ENCODE measurements at regions not wholly inside any gene's neighbourhood (a gene's known extent, or its start where the extent isn't known, plus 50 kb on each side); places are given as distances from the start of the nearest gene placed in this dataset.

DNA sequence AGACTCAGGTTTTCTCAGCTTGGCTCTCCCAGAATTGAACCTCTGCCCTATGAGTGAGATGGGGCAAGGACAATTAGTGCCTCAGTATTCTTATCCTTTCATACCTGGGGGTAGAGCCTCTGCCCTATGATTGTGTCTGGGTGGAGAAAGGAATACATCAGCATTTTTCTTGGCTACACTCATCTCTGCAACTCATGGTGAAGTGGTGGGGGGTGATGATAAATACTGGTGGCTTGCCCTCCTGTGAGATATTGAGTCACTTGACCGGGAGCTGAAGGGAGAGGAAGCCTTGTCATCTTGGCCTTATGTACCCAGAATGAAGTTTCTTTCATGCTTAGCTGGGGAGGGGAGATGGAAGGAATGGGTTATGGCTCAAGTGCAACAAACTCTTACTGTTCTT is 71.3 kb upstream of the ENOX2 start:
- peak; percentile 34 for DNase-seq (ENCODE audit: low spot score)

DNA sequence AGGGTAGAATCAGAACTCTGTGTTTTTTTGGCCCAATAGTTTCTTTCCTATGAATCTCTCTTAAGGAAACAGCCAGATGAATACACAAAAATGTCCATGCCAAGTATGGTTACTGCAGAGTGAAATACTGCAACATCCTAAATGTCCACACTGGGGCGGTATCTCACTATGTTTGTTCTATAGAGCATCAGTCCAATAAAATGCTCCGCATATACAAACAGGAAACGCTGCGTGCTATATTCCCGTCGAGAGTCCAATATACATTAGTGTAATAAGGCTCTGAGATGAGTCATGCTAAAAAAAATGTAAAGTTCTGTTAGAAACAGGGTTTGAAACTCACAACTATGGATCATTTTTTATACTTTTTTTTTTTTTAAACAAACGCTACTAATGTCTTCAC is 72.9 kb upstream of the ENOX2 start:
- DNase-seq (ENCODE audit: low spot score) = peak; percentile 81

DNA sequence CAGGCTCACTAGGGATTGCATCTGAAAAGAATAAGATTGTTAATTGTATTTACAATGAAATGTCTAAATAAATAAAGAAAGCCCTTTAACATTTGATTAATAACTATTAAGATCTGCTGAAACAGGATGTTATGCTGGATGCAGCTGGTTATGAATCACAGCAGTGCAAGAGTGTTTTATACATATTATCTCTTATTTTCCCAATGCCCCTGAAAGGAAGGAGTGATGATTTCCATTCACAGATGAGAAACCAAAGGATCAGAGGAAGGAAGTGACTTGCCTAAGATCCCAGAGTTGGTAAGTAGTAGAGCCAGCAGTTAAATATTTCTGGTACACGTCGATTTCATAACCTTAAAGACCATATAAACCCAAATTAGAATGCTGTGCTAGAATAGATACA is 76.3 kb upstream of the ARHGAP36 start:
- no peak for DNase-seq (ENCODE audit: low spot score)

DNA sequence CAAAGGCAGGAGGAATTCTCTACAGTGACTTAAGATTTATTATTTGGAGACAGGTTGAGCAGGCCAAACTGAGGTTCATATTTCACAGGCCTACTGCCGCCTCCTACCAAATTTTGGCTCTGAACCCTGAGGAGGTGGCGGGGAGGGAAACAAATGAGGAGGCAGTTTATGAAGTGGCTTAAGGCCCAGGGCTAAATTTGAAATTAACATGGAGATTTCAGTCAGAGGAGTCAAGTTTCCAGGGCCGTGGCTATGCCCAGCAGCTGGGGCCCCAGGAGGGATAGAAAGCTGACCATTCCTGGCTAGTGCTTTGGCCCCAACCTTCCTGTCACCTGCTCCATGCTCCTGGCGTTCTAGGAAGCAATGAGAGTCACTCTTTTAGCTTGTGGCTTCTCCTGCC is 73.4 kb upstream of the ARHGAP36 start:
- no peak for DNase-seq (ENCODE audit: low spot score)

DNA sequence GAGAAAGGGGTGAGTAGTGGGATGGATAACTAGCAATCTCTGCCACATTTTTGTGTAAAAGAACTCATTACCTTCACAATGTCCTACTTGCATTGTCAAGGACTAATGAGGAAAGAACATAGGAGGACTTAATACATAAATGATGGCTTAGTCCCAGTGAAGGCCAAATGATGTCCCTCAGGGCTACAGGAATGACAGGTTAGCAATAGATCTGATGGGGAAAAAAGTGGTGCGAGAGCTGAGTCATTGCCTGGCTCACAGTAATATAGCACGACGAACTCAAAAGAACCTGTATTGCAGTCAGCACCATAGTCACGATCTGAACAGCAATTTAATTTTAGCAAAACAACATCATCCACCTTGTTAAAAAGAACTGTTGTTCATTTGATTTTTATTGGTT is 70.9 kb upstream of the ARHGAP36 start:
- no peak for DNase-seq (ENCODE audit: low spot score)

DNA sequence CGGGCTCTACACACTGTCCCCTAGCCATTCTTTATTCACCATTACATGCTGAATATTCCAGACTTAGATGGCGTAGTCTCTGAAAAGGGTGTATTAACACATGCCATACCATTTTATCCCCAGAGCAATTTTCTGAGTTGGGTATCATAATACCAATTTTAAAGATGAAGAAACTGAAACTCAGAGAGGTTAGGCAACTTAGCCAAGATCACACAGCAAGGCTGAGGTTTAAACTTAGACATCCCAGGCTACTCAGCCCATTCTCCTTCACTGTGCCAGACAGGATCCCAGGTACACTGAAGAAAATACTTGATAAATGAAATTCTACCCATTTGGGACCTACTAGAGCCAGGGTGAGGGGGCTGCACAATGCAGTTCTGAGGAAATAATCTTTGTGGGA is 67.4 kb upstream of the ARHGAP36 start:
- DNase-seq (ENCODE audit: low spot score) = no peak

DNA sequence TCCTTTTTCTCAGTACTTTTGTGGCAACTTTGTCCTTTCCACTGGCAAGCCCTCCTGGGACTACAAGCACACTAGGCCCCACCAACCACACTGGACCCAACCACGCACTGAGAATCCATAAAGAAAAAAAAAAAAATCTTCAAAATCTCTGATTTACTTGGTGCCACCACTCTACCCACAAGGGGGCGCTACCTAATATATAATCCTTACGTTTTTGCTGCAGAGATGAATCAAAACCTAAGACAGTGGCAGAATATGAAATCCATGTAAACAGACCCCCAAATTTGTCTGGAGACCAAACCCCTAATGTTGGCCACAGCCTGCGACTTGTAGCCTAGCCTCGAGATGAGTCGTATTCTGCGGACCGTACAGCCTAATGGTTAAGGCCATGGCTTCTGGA is 63.5 kb upstream of the ARHGAP36 start:
- DNase-seq (ENCODE audit: low spot score) = peak; percentile 42

DNA sequence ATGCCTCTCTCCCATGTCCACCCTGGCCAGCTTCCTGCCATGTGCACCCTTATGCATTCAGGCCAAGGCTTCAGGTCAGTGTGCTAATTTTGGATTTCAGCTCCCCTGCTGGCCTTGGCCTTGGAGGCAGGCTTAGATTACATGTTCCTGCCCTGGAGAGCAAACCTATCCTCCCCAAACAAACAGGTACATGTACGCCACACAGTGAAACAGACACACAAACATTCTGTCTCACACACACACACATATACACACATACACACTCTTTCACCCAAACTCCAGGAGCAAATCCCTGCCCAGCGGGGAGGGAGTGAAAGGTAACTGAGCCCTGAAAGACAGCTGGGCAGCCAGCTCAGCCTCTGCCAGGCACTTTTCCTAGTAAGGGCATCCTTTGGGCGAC is 62.7 kb upstream of the ARHGAP36 start:
- no peak for DNase-seq (ENCODE audit: low spot score)

DNA sequence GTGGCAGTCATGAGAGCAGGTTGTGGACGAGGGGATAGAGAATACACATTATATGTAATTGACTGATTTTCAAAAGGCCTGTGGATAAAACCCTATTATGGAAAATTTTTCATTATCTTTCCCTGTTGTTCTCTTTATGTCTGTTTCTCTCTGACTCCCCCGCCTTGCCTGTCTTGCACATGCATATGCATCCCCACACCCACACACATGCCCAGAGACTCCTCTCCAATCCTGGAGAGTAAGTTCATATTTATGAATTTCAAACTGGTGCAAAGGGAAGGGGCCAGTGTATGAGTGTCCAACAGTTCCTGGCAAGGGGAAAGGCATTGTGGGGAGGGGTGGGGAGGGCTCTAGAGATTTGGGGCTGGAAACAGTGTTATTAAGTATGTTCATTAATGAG is 60.8 kb upstream of the ARHGAP36 start:
- DNase-seq (ENCODE audit: low spot score) = no peak

DNA sequence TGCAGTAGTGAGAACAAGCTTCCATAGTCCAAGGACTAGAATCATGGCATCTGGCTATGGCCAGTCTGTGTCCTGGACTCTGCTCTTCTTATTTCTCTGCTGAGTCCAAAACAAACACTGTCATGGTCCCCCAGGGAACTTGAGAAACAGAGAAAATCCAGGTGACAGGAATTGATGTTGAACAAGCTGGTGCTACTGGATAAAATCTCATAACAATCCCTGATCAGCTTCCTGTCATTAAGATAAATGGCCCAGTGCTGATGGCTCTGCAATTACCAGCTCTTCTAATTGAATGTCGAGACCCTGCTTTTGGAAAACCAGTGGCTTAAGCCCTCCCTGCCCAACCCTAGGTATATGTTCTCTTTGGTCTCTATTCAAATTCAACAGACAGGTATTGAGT is 58.8 kb upstream of the ARHGAP36 start:
- DNase-seq (ENCODE audit: low spot score) = no peak

Data from RKO (cell line).